Superior temporal gyrus (tissue), 1 donor: ENCODE measurements at regions not wholly inside any gene's neighbourhood (a gene's known extent, or its start where the extent isn't known, plus 50 kb on each side); places are given as distances from the start of the nearest gene placed in this dataset.
"Not testable (repeated sequence)": the region's sequence is repeated elsewhere in the genome, so short reads cannot be mapped to it uniquely, and the experiment has no call there.

ENCODE experiments used
- DNase-seq: peaks from one replicate; pipeline ENCODE4 v3.0.0-alpha.2; 2016; ENCODE audit errors: extremely low spot score

GRCh38 chr12:105581420-105581819 lies 250.9 kb downstream of the C12orf75 start:
- no peak for DNase-seq

- no peak for DNase-seq
Measured at GRCh38 chr12:105585107-105585506, 254.6 kb downstream of the C12orf75 start.

GRCh38 chr12:105587237-105587636 lies 256.7 kb downstream of the C12orf75 start:
- DNase-seq: no peak

- no peak for DNase-seq
Measured at GRCh38 chr12:105588106-105588505, 257.6 kb downstream of the C12orf75 start.

DNA sequence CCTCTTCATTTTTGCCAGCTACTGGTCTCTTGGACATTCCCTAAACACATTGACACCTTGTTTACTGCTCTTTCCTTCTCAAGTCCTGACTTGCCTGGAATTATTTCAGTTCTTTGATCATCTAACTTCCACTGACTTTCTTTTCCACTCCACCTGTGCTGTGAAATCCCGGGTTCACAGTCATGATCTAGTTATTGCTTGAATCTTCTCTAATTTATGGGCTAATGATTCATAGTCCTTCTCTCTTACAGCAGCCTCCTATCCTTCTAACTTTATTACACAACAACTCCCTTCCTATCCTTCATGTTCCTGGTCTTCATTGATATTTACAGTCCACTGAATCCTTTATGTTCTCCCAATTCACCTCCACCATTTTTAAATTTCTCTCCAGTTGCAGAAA lies 260.1 kb downstream of the C12orf75 start:
- no peak for DNase-seq

DNA sequence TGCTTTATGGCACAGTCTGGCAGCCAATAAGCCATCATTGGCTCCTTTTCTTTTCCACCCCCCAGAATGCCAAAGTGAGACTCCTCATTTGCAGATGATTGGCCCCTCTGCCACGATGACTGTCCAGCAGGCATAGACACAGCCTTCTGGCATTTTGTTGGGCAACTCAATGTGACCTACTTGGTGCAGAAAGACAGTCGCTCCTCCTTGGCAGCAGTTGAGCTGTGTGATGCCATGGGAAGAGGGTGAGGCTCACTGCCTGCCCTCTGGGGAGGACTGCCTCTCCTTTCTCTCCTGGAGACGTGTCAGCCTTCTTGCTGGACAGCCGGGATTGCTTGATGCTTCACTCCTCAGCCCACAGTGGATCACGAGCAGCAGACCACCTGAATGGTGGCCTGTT lies 264.9 kb downstream of the C12orf75 start:
- no peak for DNase-seq

DNA sequence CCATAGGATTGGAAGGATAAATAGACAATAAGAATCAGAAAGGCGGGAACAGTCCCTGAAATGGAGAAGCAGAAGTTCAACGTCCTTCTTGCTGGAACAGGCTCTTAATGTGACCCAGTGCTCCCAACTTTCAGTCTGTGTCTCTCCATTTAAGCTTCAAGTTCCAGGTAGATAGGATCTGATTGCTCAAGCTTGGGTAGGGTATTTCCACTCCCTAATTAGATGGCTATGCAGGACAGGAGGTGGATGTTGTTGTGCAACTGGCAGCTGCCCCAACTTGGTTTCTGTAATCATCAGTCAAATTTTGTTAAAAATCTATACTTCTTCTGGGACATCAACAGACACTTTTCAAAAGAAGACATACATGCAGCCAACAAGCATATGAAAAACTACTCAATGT lies 266.2 kb downstream of the C12orf75 start:
- no peak for DNase-seq

DNA sequence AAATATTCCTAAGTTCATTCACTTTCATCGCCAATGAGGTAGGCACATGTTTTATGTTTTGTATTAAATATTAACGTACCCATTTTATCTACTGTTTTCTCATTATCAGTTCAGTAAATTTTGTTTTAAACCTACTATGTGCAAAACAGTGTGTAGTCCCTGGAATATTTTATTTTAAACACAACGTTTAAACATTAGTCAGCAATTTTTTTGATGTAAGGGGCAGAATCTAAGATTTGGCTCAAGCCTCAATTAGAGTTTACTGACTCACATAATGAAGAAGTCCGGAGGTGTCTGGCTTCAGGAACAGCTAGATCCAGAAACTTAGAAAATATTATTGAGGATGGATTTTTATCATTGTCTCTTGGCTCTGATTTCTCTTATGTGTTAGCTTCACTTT lies 267.5 kb downstream of the C12orf75 start:
- no peak for DNase-seq

- peak; percentile 28 for DNase-seq
Measured at GRCh38 chr12:105600911-105601545, 270.5 kb downstream of the C12orf75 start.

GRCh38 chr12:105602312-105602711 lies 271.8 kb downstream of the C12orf75 start:
- DNase-seq: not testable (repeated sequence)

DNA sequence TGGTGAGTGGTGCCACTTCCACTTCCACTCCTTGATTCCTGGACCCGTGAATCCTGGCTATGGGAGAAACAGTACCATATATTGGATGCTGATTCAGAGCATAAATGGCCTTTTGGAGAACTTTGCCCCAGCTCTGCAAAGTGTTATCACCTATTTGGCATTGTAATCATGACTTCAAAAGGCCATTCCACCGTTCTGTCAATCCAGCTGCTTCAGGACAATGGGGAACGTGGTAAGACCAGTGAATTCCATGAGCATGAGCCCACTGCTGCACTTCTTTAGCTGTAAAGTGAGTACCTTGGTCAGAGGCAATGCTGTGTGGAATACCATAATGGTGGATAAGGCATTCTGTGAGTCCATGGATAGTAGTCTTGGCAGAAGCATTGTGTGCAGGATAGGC lies 273.8 kb downstream of the C12orf75 start:
- not testable (repeated sequence) for DNase-seq

DNA sequence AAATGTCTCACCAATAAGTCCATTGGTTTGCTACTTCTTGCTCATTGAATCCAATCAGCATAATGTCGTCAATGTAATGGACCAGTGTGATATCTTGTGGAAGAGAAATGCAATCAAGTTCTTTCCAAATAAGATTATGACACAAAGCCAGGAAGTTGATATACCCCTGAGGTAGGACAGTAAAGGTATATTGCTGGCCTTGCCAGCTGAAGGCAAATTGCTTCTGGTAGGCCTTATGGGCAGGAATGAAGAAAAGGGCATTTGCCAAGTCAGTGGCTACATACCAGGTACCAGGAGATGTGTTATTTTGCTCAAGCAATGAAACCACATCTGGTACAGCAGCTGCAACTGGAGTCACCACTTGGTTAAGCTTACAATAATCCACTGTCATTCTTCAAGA lies 276.1 kb downstream of the C12orf75 start:
- not testable (repeated sequence) for DNase-seq

DNA sequence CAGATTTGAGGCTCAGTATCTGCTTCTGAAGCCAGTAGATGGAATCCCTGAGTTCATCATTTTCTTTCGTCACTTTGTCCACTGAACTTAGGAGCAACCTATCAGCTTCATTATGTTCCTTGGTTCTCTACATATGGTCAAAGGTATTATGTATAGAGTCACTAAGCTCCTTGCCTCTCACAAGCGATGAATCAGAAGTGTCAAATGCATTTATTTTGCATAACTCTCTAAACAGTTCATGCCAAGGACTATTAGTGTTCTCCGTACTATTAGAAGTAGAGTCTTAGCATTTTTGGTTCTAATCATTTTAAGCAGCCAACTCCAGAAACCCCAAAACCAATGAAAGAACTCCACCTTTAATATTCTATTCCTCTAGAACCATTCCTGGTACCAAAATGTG lies 278.5 kb downstream of the C12orf75 start:
- not testable (repeated sequence) for DNase-seq

DNA sequence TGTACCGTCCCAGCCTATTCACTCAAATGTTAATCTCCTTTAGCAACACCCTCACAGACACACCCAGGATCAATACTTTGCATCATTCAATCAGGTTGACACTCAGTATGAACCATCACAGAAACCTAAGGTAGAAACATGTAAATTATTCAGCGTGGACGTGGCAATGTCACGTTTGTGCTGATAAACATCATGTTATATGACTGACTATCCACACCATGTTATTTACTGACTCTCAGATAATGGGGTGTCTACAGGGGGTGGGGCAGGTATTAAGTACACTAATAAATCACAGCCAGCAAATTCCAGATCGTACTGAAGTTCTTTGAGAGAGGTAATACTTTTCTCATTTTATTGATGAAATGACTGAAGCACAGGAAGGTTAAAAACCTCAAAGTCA lies 280.0 kb downstream of the C12orf75 start:
- DNase-seq: no peak

DNA sequence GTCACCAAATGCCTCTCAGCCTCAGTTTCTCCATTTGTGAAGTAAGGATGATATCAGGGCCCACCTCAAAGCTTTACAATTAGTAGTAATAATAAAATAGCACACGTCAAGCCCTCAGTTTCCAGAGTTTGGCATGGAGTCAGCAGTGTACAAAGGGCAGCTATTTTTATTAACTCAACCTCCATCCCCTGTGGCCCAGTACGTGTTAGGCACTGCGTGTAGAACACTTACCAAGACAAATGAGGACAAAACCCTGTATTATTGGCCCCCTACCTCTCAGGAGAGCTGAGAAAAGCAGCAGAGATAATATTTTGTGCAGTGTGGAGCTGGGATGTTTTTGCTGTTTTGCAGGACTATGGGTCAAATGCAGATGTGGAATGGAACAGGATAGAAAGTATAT lies 280.8 kb downstream of the C12orf75 start:
- no peak for DNase-seq

GRCh38 chr12:105613269-105613668 lies 282.8 kb downstream of the C12orf75 start:
- DNase-seq: no peak

DNA sequence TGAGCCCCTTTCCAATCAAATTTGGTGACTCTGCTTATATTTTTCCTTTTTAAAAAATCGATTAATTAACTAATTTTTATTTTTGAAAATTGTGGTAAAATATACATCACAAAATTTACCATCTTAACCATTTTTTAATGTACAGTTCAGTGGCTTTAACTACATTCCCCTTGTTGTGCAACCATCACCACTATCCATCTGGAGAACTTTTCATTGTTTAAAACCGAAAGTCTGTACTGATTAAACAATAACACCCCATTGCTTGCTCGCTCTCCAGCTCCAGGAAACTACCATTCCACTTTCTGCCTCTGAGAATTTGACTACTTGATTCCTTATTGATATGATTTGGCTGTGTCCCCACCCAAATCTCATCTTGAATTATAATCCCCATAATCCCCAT lies 283.4 kb downstream of the C12orf75 start:
- DNase-seq: no peak

DNA sequence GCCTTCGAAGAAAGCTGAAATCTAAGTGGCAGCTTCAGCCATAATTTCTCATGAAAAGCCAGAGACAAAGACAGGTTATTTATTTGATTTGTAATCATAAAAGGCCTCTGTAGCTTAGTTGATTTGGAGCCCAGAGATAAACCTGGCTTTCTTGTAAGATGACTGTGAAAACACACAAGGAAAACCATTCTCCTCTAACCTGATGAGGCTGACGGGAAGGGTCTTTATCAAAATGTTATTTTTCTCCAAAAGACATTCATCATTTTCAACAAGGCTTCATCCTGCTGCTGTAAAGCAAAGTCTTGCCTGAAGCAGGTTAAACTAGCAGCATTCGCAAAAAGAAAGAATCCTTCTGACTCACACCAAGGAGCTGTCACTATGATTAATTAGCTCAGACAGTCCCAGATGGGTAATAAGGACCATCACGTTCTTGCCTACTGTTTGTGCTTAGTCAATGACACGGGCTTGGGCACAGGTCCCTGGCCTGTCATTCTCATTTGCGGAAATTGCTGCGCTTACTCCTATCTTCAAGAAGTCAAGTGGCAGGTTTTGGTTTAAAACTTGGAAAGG lies 286.6 kb downstream of the C12orf75 start:
- DNase-seq: no peak

GRCh38 chr12:105622220-105622619 lies 291.7 kb downstream of the C12orf75 start:
- DNase-seq: no peak

GRCh38 chr12:105622846-105623736 lies 292.6 kb downstream of the C12orf75 start:
- DNase-seq: no peak

DNA sequence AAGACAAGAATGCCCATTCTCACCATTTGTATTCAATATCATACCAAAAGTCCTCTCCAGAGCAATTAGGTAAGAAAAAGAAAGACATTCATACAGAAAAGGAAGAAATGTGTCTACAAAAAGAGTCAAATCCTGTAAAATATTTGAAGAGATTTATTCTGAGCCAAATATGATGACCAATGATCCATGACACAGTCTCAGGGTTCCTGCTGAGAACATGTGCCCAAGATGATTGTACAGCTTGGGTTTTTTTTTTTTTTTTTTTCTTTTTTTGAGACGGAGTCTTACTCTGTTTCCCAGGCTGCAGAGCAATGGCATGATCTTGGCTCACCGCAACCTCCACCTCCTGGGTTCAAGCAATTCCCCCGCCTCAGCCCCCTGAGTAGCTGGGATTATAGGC lies 296.2 kb downstream of the C12orf75 start:
- no peak for DNase-seq

- DNase-seq: no peak
Measured at GRCh38 chr12:105637470-105637869, 307.0 kb downstream of the C12orf75 start.

GRCh38 chr12:105640761-105641160 lies 310.3 kb downstream of the C12orf75 start:
- DNase-seq: no peak
